ENCODE measurements at regions not wholly inside any gene's neighbourhood (a gene's known extent, or its start where the extent isn't known, plus 50 kb on each side); places are given as distances from the start of the nearest gene placed in this dataset.

DNA sequence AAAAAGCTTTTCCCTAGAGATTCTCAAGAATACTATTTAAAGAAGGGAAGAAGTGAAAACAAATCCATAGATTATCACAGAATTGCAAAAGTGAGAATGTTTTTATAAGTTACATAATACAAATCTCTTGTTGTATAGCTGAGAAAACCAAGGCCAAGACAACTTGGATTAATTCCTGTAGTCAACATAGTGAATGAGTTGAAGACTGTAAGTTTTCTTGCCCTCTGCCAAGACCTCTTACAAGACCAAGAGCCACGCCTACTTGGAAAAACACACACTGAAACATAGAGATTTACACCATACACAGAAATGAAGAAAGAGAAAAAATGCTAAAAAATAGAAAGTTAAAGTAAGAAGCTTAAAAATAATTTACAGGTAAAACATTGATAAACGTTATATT is 2024.0 kb downstream of the PCDH7 start:
- Histone ChIP-seq H3K27ac (no peak overlapping the region), H3K36me3 (no peaks in the 10 kb centered on the region), H3K27me3 (no peaks in the 10 kb centered on the region), H3K9me3 (no peaks in the 10 kb centered on the region), H3K4me1 (no peaks in the 10 kb centered on the region), H3K4me3 (no peak overlapping the region)
- intact Hi-C loops (cut with DNase I; ENCODE audit: low total_unique reads) = no loop called here
- TF ChIP-seq POLR2AphosphoS5 (IDR thresholded peaks at IDR 0.05) (no peak), POLR2A (IDR thresholded peaks at IDR 0.05) (no peak)
- TF ChIP-seq, protein P1, sequence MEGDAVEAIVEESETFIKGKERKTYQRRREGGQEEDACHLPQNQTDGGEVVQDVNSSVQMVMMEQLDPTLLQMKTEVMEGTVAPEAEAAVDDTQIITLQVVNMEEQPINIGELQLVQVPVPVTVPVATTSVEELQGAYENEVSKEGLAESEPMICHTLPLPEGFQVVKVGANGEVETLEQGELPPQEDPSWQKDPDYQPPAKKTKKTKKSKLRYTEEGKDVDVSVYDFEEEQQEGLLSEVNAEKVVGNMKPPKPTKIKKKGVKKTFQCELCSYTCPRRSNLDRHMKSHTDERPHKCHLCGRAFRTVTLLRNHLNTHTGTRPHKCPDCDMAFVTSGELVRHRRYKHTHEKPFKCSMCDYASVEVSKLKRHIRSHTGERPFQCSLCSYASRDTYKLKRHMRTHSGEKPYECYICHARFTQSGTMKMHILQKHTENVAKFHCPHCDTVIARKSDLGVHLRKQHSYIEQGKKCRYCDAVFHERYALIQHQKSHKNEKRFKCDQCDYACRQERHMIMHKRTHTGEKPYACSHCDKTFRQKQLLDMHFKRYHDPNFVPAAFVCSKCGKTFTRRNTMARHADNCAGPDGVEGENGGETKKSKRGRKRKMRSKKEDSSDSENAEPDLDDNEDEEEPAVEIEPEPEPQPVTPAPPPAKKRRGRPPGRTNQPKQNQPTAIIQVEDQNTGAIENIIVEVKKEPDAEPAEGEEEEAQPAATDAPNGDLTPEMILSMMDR (IDR thresholded peaks at IDR 0.05) = no peak
- DNase-seq (ENCODE audit: low spot score in 2 of 2) = no peak

DNA sequence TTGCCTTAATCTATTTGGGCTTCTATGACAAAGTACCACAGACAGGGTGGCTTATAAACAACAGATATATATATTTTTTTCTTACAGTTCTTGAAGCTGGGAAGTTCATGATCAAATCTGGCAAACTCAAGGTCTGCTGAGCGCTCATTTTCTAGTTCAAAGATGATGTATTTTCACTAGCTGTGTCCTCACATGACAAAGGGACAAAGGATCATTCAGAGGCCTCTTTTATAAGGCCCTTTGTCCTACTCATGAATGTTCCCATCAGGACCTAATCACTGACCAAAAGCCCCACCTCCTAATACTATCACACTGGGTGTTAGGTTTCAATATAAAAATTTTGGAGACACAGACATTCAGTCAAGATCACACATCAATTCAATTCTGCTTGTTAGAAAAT is 2025.2 kb downstream of the PCDH7 start:
- no peaks in the 10 kb centered on the region for H3K27me3 ChIP-seq
- H3K4me3 ChIP-seq = no peak overlapping the region
- no peak overlapping the region for H3K27ac ChIP-seq
- H3K9me3 ChIP-seq = no peaks in the 10 kb centered on the region
- no peak for DNase-seq (ENCODE audit: low spot score in 2 of 2)
- intact Hi-C loops (cut with DNase I; ENCODE audit: low total_unique reads) = no loop called here
- no peaks in the 10 kb centered on the region for H3K4me1 ChIP-seq
- no peaks in the 10 kb centered on the region for H3K36me3 ChIP-seq
- TF ChIP-seq, protein P1 (IDR thresholded peaks at IDR 0.05) = no peak
- TF ChIP-seq POLR2AphosphoS5 (IDR thresholded peaks at IDR 0.05) (no peak), POLR2A (IDR thresholded peaks at IDR 0.05) (no peak)

DNA sequence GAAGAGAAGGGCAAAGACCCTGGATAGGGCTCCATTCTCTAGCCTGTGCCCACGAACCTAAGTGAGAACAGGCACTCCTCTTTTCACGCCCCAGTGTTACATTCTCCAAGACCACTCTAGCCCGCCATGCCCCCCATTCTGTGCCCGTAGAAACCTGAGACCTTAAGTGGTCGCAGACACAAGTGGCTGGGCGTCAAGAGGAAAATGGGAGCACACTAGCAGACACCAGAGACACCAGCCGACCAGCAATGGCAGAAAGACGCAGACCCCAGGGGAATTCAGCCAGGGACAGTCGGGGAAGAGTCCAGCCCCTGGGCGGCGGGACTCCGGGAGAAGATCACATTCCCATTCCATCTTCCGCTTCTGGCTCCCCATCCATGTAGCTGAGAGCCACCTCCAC is 2027.9 kb downstream of the PCDH7 start:
- H3K27me3 ChIP-seq = no peaks in the 10 kb centered on the region
- H3K9me3 ChIP-seq = no peaks in the 10 kb centered on the region
- intact Hi-C loops (cut with DNase I; ENCODE audit: low total_unique reads) = no loop called here
- no peak overlapping the region for H3K27ac ChIP-seq
- no peak for DNase-seq (ENCODE audit: low spot score in 2 of 2)
- H3K36me3 ChIP-seq = no peaks in the 10 kb centered on the region
- no peak overlapping the region for H3K4me3 ChIP-seq
- TF ChIP-seq POLR2AphosphoS5 (IDR thresholded peaks at IDR 0.05) = no peak
- no peak for TF ChIP-seq POLR2A (IDR thresholded peaks at IDR 0.05)
- TF ChIP-seq, protein P1 (IDR thresholded peaks at IDR 0.05) = no peak
- H3K4me1 ChIP-seq = no peaks in the 10 kb centered on the region

DNA sequence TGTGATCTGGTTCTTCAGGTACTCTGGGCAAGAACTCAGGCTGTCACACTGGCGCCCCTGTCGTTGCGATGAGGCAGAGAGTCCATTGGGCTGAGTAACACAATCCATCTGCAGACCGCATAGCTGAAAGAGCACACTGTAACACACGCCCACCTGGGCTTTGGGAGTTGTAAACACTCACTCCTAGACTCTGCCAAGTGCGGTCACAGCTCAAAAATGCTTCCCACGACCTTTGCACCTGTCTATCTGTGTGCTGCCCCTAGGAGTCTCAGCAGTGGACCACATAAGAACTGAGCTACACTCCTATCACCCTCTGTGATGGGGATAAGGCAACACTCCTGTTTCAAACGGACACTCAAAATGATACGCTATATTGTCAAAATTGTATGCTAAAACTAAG is 2028.3 kb downstream of the PCDH7 start:
- intact Hi-C loops (cut with DNase I; ENCODE audit: low total_unique reads) = no loop called here
- H3K4me1 ChIP-seq = no peaks in the 10 kb centered on the region
- H3K36me3 ChIP-seq = no peaks in the 10 kb centered on the region
- no peaks in the 10 kb centered on the region for H3K9me3 ChIP-seq
- H3K27ac ChIP-seq = no peak overlapping the region
- no peaks in the 10 kb centered on the region for H3K27me3 ChIP-seq
- TF ChIP-seq, protein P1 (IDR thresholded peaks at IDR 0.05) = no peak
- TF ChIP-seq POLR2A (IDR thresholded peaks at IDR 0.05) = no peak
- TF ChIP-seq POLR2AphosphoS5 (IDR thresholded peaks at IDR 0.05) = no peak
- DNase-seq (ENCODE audit: low spot score in 2 of 2) = no peak
- H3K4me3 ChIP-seq = no peak overlapping the region

DNA sequence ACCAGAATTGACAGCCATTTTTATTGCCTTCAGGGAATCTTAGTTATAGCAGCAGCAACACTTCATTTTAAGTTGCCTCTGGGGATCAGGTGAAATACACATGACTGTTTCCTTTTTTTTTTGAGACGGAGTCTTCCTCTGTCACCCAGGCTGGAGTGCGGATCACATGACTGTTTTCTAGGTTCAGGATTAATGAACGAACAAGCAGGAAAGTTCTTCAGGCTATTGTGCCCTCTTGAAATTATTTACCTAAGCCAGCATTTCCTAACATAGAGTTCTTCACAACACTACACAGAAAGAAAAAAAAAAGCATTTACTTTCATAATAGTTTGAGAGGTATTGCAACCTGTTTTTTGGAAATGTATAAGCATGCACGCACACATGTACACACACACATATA is 2032.8 kb downstream of the PCDH7 start:
- no peak for DNase-seq (ENCODE audit: low spot score in 2 of 2)
- TF ChIP-seq POLR2AphosphoS5 (IDR thresholded peaks at IDR 0.05) (no peak), POLR2A (IDR thresholded peaks at IDR 0.05) (no peak)
- TF ChIP-seq, protein P1 (IDR thresholded peaks at IDR 0.05) = no peak
- H3K9me3 ChIP-seq = no peaks in the 10 kb centered on the region
- no peak overlapping the region for H3K27ac ChIP-seq
- no peaks in the 10 kb centered on the region for H3K4me1 ChIP-seq
- H3K36me3 ChIP-seq = no peaks in the 10 kb centered on the region
- H3K4me3 ChIP-seq = no peak overlapping the region
- intact Hi-C loops (cut with DNase I; ENCODE audit: low total_unique reads) = no loop called here
- H3K27me3 ChIP-seq = no peaks in the 10 kb centered on the region
